ENCODE measurements at regions not wholly inside any gene's neighbourhood (a gene's known extent, or its start where the extent isn't known, plus 50 kb on each side); places are given as distances from the start of the nearest gene placed in this dataset.
"Not testable (repeated sequence)": the region's sequence is repeated elsewhere in the genome, so short reads cannot be mapped to it uniquely, and the experiment has no call there.

DNA sequence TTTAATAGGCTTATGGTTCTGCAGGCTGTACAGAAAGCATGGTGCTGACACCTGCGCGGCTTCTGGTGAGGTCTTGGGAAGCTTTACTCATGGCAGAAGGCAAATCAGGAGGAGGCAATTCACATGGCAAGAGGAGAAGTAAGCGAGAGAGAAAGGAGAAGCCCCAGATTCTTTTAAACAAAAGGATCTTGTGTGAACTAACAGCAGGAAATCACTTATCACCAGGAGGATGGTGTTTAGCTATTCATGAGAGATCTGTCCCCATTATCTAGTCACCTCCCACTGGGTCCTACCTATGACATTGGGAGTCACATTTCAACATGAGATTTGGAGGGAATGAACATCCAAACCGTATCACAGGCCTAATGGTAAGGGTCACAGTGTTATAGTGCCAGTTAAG, 678.0 kb upstream of the KCND2 start:
- no peak for DNase-seq (ENCODE audit: low spot score)

DNA sequence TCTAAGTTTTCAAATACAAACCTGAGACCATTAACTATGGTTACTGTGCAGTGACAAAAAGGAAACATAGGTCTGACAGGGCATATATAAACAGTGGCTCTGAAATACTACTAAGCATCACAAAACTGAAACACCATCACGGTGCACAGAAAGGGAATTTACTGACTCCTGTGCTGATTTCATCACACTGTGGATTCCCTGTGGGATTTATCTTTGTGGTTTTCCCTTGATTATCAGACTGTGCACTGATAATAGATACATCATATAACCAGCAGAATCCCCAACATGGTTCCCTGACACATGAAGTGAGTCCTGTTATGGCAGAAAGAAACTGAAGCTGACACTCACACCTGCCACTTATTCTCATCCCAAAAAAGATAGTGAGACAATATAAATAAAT, 676.3 kb upstream of the KCND2 start:
- DNase-seq (ENCODE audit: low spot score) = no peak

DNA sequence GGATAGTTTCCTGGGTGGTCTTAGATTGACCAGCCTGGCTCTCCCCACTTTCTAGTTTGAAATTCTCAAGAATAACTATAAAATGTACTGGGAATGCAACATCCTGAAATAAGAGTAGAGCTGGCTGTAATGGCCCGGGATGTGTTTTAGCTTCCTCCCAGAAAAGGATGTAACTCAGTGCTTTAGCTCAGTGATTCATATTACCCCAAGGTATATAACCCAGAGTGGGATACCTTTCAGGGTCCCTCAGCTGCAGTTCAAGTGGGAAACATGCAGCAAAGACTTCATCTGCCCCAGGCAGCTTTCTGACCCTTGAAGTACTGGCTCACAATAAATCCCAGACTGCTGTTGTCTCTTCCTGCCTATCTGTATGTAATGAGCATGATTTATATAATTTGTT, 666.7 kb upstream of the KCND2 start:
- DNase-seq (ENCODE audit: low spot score) = no peak

DNA sequence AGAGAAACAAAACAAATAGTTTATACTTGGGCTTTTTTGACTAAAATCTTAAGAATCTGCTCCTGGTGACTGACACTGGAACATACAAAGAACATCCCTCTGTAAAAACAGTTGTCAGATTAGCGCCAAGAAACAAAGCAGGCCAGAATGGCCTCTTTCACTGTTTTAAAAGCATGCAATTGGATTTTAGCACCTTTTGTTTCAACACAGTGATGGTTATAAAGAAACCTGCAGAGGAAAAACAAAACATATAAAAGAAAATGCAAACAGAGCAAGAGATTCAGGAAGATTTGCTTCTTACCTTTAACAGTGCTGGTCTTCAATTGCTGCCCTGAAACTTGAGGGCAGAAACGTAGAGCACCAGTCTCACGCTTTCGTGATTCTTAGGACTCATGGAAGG, 652.2 kb upstream of the KCND2 start:
- no peak for DNase-seq (ENCODE audit: low spot score)

DNA sequence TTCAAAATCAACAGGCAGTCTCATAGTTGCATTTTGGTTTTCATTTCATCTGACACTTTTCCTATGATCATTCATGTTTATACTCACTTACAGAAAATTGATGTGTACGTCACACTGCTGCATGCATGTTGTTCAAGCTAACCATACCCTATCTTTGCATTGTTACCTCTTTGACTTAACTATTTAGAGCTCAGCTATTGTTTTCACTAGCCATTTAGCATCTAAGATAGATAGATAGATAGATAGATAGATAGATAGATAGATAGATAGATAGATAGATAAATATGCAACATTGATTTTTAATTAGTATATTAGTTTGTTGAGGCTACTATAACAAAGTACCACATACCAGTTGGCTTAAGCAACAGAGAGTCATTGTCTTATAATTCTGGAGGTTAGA, 649.5 kb upstream of the KCND2 start:
- no peak for DNase-seq (ENCODE audit: low spot score)

DNA sequence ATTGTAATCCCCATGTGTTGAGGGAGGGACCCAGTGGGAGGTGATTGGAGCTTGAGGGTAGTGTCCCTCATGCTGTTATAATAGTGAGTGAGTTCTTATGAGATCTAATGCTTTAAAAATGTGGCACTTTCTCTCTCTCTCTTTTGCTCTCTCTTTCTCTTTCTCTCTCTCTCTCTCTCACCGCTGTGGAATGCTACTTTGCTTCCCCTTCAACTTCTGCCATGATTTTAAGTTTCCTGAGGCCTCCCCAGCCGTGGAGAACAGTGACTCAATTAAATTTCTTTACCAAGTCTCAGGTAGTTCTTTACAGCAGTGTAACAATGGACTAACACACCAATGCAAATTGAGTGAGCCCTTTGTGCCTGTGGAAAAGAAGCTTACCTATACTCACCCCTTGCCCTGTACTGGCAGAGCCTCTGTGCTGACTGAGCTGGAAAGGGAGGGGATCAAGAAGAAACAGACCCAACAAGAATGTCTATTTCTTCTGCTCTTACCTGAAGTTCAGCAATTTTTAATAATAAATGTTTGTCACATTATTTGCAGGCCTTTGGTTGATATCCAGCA, 642.5 kb upstream of the KCND2 start:
- no peak for DNase-seq (ENCODE audit: low spot score)

DNA sequence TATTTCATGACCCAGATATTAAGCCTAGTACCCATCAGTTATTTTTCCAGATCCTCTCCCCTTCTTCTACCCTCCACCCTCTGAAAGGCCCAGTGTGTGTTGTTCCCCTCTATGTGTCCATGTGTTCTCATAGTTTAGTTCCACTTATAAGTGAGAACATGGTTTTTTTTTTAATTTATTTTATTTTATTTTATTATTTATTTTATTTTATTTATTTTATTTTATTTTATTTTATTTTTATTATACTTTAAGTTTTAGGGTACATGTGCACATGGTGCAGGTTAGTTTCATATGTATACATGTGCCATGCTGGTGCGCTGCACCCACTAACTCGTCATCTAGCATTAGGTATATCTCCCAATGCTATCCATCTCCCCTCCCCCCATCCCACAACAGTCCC, 639.2 kb upstream of the KCND2 start:
- not testable (repeated sequence) for DNase-seq (ENCODE audit: low spot score)

DNA sequence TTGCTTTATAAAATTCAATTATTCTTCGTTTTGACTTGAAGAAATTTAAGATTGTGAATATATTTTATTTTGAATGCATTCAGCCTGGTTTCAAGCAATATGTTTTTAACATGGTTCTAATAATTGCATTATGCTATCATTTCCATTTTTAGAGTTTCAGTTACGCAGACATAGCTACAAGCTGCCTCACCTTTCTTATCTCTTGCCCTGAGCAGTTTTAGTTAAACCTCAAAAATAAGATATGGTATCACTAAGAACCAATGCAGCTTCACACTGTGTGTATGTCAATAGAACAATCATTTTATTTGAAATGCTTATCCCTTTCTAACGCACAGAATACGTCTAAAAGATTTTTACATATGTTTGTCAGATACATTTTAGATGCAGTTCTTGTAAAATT, 632.6 kb upstream of the KCND2 start:
- no peak for DNase-seq (ENCODE audit: low spot score)

DNA sequence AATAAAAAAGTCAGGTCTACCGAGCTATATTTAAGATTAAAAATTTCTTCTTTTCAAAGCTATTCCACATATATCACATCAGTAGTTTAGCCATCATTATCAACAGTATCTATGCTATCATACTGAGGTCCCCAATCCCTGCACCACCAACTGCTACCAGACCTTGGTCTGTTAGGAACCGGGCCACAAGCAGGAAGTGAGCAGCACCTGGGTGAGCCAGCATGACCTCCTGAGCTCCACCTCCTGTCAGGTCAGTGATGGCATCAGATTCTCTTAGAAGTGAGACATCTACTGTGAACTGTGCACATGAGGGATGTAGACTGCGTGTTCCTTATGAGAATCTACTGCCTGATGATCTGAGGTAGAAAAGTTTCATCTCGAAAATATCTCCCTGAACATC, 632.1 kb upstream of the KCND2 start:
- no peak for DNase-seq (ENCODE audit: low spot score)

DNA sequence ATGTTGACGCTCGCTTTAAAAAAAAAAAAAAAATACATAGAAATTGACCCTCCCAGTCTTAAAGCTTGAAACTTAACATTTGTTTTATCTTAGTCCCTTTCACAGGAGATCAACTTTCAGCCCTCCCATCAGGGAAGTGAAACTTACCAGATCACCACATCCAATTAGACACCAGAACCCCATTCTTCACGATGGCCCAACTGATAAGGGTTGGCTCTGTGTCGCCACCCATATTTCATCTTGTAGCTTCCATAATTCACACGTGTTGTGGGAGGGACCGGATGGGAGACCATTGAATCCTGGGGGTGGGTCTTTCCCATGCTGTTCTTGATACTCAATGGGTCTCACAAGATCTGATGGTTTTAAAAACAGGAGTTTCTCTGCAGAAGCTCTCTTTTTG, 629.4 kb upstream of the KCND2 start:
- no peak for DNase-seq (ENCODE audit: low spot score)

DNA sequence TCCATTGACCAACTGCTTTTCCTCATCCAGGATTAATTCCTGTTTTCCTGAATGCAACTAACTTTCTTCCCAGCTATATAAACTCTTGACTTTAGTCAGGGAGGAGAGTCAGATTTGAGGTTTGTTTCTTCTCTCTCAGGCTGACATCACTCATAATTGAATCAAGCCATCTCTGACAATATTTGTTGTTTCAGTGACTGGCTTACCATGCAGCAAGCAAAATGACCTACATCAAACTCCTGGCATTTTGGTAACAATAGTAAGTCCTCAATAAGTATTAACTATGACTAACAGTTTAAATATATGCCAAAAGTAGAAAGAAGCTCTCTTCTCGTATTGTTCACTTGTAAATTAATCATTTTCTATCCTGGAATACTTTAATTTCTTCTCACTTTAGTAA, 625.7 kb upstream of the KCND2 start:
- DNase-seq (ENCODE audit: low spot score) = no peak

DNA sequence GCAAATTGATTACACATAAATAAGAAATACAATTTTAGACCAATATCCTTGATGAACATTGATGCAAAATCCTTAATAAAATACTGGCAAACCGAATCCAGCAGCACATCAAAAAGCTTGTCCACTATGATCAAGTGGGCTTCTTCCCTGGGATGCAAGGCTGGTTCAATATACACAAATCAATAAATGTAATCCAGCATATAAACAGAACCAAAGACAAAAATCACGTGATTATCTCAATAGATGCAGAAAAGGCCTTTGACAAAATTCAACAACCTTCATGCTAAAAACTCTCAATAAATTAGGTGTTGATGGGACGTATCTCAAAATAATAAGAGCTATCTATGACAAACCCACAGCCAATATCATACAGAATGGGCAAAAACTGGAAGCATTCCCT, 624.2 kb upstream of the KCND2 start:
- not testable (repeated sequence) for DNase-seq (ENCODE audit: low spot score)

DNA sequence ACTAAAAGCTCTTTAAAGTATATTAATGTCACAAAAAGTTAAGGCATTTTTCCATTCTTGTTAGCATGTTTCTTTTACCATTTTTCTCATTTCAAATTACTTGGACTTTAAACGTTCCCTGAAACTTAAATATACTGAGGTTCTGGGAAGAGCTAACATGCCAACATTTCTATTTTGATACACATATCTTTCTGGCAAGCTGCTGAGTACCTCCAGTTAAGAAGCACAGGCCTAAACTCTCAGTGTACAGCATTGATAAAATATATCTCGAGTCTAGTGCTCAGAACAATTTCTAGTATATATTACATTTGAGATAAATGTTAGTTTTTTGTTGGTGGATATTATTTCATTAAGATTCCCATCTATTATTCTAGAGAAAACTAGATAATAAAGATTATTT, 612.9 kb upstream of the KCND2 start:
- DNase-seq (ENCODE audit: low spot score) = no peak

DNA sequence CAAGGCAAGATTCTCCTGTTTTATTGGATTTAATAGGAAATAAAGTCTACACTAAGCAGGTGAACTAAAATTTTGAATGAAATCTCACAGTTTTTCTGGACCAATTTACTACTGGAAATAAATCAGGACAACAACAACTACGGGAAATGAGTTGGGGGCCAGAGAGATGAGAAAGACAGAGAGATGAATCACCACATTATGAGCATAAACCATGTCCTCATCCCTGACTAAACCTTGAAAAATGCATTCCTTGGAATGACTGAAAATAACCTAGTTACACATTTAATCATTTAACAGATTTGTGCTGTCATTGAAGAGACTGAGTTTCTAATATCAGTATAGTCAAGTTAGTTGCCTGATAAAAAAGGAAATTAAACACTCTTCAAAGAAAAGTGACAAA, 608.4 kb upstream of the KCND2 start:
- DNase-seq (ENCODE audit: low spot score) = peak; percentile 82

DNA sequence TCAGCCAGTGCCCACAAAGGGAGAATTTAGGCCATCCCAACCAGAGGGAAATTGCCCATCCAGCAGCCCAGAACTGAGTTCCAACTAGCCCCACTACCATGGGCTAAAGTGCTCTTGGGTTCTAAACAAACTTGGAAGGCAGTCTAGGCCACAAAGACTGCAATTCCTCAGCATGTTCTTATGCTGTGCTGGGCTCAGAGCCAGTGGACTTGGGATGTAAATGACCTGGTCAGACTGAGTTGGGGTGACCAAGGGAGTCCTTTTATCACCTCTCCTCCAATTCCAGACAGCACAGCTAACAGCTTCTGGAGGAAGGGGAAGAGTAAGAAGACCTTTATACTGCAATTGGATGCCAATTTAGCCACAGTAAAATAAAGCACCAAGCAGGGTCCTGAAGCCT, 607.2 kb upstream of the KCND2 start:
- DNase-seq (ENCODE audit: low spot score) = no peak

DNA sequence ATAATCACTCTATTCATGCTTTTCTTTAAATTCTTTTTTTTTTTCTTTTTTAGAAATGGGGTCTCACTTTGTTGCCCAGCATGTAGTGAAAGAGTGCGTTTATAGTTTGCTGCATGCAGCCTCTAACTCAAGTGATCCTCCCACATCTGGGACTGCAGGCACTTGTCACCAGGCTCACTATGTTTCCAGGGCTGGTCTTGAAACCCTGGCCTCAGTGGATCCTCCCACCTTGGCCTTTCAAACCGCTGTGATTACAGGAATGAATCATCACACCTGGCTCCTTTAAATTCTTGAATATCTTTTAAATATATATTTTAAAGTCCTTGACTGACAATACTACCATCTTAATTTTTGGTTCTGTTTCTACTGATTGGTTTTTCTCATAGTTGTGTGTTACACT, 591.6 kb upstream of the KCND2 start:
- DNase-seq (ENCODE audit: low spot score) = no peak

DNA sequence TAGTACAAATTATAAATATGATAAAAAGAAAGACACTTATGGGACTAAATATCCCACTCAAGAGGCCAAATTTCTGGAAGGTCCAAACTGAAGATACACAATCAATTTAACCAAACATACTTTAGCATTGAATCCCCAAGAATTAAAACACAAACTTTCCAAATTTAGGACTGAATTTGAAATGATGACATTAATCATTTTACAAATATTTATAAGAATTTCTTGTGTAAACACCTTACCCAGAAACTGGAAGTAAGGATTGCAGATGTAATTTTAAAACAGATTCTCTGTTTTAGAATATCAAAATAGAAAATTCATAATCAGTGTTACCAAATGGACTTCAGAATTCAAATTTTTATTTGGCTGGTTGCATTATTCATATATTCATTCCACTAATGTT, 588.2 kb upstream of the KCND2 start:
- DNase-seq (ENCODE audit: low spot score) = no peak

DNA sequence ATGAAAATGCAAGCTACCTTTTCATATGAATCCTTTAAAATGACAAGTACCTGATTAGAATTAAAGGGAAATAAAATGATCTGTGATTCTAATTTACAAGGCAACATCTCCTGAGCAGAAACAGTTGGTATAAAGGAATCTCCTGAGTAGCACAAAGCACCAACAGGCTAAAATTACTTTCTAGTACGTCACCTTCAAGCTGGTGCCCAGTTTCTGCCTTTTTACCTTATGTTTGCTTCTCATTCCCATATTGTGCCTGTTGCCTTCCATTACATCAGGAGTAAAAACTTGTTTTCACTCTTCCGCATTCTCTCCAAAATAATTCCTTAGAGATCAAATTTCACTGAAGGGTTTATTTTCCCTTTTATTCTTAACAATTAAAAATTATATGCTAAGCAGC, 587.1 kb upstream of the KCND2 start:
- DNase-seq (ENCODE audit: low spot score) = no peak

DNA sequence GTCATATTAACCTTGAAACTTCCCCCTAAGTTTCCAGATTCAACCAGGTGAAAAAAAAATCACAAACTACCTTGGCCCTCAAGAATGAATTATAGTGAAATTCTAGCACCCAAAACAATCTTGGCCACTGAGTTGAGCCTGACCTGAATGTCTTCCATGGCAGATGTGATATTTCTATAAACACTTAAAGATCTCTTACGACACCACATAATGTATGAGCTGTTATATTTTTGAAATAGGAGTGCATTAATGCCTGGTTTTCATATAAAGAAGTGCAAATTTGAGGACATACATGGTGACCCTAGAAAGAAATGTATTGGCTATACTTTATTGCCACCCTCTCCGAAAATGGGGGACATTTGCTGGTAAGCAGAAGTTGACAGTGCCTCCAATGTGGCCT, 584.1 kb upstream of the KCND2 start:
- no peak for DNase-seq (ENCODE audit: low spot score)

DNA sequence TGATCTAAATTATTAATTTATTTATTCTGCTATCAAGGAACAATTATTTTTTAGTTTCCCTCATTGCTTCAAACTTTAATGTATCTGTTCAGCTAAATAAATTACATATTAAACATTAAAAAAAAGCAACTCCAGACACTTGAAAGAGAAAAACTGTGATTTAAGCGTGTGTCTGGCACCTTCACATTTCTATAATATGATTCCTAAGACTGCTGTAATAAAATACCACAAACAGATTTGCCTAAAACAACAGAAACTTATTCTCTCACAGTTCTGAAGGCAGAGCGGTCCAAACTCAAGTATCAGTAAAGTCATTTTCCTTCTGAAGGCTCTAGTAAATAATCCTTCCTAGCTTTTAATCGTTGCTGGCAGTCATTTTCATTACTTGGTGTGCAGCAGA, 580.4 kb upstream of the KCND2 start:
- no peak for DNase-seq (ENCODE audit: low spot score)

DNA sequence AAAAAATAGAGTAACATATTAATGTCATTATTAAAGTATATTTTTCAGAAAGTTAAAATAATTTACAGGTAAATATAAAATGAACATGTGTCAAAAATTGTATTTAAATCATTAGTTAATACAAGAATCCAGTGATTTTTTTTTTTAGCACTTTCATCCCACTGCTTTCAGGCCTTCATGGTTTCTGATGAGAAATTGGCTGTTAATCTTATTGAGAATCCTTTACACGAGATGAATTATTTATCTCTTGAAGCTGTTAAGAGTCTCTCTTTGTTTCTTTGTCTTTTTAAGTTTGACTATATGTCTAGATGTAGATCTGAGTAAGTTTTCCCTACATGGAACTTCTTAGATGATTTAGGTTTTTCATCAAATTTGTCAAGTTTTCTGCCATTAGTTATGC, 578.5 kb upstream of the KCND2 start:
- no peak for DNase-seq (ENCODE audit: low spot score)

DNA sequence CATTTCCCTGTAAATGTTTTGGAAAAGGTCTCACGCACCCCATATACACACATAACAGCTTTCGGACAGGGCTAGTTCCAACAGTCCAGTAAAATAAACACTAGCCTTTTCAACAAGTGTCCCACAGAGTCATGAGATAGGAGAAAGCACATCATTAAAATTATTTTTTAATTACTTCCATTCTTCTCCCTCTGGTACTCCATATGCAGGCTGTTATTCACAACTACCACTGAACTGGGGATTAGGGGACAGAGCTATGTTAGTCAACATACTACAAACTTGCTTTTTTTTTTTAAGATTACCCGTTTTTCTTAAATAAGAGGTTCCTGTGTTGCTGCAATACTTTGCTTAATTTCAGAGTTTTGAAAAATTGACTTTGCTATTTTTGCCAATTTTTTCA, 576.6 kb upstream of the KCND2 start:
- DNase-seq (ENCODE audit: low spot score) = no peak

DNA sequence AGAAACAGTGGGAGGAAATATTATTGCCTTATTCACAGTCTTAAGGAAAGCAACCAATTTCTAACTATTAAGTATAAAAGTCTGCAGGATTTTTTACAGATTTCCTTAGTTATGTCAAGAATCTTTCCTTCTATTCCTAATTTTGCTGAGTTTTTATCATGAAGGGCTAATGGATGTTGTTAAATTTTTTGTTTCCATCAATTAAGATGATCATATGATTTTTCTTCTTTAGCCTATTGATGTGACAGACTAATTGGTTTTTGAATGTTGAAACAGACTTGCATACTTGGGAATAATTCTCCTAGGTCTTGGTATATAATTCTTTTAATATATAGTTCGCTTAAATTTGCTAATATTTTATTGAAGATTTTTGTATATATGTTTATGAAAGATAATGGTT, 569.1 kb upstream of the KCND2 start:
- no peak for DNase-seq (ENCODE audit: low spot score)

DNA sequence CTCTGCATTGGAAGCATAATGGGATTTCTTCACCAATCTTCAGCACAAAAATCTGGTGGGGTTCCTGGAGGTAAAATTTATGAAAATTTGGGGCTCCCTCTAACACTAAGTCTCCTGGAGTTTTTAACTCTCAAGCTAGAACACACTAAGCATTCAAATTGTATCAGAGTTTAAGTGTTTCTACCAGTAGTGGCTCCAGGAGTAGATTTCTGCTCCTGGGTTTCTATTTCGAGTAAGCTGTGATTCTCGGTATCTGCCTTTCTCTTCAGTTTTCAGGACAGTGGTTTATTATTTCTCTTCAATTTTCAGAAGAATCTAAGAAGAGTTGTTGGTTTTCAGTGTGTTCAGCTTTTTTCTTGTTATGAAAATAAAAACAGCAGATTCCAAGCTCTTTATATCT, 566.4 kb upstream of the KCND2 start:
- no peak for DNase-seq (ENCODE audit: low spot score)

DNA sequence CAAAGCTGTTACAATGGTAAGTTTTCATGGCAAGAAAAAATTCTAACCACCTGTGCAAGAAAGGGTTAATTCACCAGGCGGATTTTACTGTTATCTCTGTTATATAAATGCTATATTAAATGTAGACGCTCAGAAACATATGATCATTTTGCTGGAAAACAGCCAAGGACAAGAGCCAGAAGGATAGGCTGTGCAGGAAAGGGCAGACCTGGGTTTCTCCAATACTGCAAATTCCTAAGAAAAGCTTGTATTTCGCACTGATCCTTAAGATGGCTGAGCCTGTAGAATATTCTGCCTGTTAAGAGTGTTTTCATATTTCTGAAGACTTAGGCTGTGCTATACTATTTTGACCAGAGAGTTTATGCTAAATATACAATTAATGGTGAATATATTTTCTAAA, 564.1 kb upstream of the KCND2 start:
- no peak for DNase-seq (ENCODE audit: low spot score)
